ENCODE measurements at regions not wholly inside any gene's neighbourhood (a gene's known extent, or its start where the extent isn't known, plus 50 kb on each side); places are given as distances from the start of the nearest gene placed in this dataset.
"Not testable (repeated sequence)": the region's sequence is repeated elsewhere in the genome, so short reads cannot be mapped to it uniquely, and the experiment has no call there.

DNA sequence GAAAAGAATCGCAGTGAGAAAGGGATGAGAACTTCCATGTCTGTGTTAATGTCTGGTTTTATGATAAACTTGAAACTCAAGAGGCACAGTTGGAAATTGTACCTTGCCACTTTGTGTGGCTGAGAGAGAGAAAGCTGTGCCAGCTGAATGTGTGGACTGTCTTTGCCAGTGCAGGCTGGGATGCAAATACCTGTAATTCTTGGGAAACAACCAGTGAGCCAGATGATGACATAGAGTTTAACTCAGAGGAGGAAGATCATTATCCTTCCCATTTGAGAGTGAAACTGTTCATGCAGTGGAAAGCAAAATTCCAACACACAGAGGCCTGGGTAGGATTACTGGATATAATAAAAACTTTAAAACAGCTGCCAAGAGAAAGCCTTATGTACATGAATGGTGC is 141.5 kb upstream of the NPAP1 start:
- DNase-seq, result not testable (repeated sequence)

DNA sequence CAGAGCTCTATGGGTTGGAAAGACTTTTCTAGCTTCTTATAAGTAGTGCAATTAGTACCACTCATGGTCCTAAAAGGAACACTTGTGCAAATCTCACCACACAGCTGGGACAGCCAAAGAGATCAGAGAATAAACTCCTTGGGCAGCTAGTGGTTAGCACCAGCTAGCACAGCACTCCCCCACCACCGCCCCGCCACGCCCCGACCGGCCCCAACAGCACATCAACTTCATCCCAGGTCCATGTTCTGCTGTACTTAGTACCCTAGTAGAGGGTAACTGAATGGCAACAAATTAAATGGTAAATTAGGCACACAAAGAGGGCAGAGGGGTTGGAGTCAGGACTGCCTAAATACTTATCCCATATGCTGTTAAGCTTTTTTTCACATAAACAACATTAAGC is 118.3 kb upstream of the NPAP1 start:
- DNase-seq, result not testable (repeated sequence)

DNA sequence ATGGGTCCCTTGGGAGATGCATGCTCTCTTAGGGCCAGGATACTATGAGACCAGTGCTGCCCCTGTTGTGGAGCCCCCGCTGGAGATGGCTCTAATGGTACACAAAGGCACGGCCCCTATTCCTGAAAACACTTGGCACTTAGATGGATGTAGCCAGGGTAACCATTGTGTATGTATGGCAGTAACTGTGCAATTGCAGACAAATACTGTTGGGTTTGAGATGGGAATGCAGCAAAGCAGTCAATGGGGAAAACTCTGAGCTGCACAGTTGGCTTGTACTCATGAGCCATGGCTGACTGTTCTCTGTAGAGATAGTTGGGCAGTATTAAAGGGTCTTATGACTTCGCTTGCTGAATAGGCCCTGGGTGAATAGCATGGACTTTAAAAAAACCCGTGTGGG is 67.9 kb upstream of the NPAP1 start:
- no peak for DNase-seq

DNA sequence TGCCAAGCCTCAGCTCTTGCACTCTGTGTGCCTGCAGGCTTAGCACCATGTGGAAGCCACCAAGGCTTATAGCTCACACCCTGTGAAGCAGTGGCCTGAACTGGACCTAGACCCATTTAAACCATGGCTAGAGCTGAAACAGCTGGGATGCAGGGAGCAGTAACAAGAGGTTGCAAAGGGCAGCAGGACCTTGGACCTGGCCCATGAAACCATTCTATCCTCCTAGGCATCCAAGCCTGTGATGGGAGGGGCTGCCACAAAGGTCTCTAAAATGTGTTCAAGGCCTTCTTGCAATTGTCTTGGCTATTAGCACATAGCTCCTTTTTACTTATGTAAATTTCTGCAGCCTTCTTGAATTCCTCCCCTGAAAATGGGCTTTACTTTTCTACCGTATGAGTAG is 57.9 kb upstream of the NPAP1 start:
- no peak for DNase-seq

DNA sequence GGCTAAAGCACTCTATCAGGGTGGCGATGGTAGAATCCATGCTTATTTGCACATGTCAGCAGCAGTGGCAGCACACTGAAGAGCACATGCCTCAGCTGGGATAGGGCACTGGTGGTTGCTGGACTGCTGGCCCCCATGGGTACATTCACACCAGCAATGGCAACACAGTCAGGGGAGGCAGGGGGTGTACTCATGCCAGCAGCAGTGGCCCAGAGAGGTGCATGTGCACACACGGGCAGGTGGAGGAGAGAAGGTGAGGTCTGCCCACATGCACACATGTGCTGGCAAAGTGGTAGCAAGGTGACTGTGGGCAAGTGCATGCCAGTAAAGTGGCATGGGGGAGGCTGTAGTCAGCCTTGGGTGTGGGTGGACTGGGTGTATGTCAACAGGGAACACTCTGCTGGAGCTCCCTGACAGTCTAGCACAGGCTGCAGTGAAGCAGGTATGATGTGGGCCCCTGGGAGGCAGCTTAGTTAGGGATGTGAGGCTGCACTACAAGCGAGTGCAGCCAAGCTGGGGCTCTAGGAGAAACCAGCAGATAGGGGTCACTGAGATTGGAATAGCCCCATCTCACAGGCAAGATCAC is 53.9 kb upstream of the NPAP1 start:
- no peak for DNase-seq

All from NCI-H1092 treated with DMSO at 0.1 percent for 48 hours (cell line).